ENCODE measurements at regions not wholly inside any gene's neighbourhood (a gene's known extent, or its start where the extent isn't known, plus 50 kb on each side); places are given as distances from the start of the nearest gene placed in this dataset.

DNA sequence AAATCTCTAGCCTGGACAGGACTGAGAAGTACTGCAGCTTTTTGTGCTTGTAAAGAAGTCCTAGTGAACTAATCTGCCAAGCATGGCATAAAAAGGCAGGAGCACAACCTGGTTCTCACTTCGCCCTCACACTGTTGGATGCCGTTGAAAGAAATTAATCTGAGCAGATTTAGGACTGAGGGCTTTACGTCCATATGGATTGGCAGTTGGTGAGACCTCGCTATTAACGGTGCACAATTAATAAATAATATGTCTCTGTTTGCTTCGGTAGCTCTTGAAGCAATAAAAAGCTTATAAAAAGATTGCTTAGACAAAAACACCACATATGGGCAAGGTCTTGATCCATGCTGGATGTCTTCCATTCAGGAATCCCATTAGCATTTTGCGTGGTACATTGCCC is 185.6 kb upstream of the EPHA7 start:
- DNase-seq = no peak

GRCh38 chr6:93592417-93592816 is 173.1 kb upstream of the EPHA7 start:
- no peak for DNase-seq

DNA sequence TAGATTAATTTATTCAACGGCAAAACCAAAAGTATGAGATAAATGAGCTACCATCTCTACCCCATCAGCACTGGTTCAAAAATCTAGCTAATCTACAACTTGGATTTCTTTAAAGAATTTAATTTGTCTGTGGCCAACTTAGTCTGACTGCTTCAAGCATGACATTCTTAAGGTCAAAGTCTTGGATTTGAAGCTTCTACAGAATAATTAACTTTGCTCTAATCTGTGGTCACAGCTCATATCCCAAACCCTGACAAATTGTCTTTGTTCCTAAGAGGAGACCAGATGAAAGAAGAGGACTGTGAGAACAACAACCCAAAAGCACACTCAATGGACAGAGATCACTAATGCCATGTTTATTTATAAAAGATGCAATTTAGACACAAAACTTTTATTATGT is 166.9 kb upstream of the EPHA7 start:
- DNase-seq = no peak

DNA sequence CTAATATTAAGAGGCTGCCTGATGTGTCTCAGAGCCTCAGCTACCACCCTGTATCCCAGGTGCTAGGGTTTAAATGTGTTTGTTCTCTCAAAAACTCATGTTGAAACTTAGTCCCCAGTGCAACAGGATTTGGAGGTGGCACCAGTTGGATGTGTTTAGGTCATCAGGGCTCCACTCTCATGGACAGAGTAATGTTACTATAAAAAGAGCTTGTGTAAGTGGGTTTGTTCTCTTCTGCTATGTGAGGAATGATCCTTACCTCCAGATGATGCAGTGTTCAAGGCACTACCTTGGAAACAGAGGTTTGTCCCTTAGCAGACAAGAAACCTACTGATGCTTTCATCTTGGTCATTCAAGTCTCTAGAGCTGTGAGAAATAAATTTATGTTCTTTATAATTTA is 164.9 kb upstream of the EPHA7 start:
- DNase-seq = no peak

- no peak for DNase-seq
These were observed 162.0 kb upstream of the EPHA7 start for GRCh38 chr6:93581371-93581770.

DNA sequence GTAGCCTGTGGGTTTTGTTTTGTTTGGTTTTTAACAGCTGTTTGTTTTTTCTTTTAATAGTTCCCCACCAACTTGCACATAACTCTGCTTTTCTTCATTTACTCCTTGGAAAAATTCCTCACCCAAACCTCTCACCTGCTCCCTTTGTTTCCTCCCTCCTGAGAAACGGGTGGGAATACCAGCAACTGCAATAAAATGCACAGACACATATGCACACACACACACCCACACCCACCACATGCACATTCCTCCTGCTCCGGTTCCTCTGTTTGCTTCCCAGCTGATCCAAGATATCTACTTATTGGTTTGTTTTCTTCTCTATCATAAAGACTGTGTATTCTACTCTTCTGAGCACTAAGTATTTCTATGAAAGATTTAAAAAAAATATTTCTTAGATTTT is 161.1 kb upstream of the EPHA7 start:
- no peak for DNase-seq

DNA sequence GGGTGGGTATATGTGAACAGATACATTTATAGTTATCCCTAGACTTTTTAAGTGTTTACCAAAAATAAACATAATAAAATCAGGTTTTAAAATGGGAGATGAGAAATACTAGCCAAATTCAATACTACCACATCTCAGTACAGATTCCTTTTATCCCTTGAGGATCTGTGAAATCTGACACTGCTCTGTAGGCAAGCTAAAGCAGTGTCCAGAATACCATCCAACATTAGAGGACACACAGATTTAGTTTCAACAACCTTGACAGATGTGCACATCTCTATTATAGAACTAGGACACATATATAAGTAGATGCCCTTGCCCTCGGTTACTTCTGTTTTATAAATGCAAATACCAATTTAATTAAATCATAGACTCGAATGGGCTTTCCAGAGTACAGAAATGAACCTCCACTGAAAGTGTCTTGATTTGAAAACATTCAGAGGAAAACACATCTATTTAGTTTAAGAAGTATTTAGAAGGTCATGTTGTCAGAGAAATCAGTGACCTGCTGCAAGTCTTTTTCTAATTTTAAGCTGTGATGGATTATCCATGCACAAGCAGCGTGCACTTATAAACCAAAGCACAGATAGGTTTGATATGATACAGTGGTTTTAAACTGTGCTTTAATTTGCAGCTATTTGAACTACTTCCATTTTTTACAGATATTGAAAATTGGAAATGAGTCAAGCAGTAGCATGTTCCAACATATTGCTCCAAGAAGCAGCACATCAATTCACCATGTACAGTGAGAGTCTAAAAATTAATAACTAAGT is 156.3 kb upstream of the EPHA7 start:
- DNase-seq = no peak

GRCh38 chr6:93574299-93574698 is 154.9 kb upstream of the EPHA7 start:
- DNase-seq = no peak

DNA sequence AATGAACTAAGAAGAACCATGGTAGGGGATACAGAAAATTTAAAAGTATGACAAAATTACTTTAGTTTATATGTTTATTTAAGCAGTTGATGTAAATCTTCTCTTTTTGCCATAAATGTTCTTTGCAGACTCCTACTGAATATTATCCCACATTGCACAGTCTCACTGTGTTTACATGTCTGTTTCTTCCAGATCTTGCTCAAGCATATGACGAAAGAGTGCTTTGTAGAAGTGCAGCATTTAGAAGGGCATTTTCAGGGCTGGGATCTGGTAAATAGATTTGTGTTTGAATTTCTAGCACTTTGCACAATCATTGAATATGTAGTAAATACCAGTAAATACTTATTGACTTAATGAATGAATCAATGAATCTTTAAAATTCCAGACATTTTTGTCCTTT is 152.0 kb upstream of the EPHA7 start:
- DNase-seq = no peak

GRCh38 chr6:93568169-93568568 is 148.8 kb upstream of the EPHA7 start:
- DNase-seq = no peak

GRCh38 chr6:93567164-93567563 is 147.8 kb upstream of the EPHA7 start:
- DNase-seq = no peak

DNA sequence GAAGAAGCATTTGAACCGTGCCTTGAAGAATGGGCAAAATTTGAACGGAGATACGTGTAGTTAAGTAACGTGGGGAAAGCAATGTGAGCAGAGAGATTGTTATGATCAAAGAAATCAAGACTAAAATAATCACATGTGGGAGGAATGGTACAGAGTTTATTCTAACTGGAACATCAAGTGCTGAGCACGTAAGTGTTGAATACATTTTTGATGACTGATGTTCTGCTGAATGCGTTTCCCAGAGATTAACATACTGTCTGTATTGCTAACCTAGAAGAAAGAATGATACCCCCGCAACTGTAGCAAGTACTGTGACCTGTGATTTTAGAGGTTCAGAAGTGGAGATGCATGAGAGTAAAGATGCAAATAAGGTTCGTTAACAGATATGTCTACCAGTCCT is 146.9 kb upstream of the EPHA7 start:
- DNase-seq = no peak

GRCh38 chr6:93562582-93562981 is 143.2 kb upstream of the EPHA7 start:
- no peak for DNase-seq

DNA sequence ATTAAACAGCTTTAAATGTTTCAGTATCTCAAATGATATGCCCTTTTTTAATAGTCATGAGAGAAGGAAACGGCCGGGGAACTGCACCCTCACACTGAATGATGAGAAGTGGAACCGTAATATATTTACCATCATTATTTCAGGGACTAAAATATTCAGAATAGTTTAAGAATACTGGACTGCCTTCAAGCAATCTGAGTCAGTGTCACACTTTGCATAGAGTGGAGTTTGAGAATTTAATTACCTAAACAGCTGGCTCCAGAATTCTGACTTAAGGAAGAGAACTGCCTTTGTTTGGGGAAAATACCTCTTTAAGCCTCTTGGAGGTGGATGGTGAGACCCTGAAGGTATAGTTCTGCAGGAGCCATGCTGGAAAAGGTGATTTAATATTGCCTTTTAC is 135.9 kb upstream of the EPHA7 start:
- DNase-seq = no peak

DNA sequence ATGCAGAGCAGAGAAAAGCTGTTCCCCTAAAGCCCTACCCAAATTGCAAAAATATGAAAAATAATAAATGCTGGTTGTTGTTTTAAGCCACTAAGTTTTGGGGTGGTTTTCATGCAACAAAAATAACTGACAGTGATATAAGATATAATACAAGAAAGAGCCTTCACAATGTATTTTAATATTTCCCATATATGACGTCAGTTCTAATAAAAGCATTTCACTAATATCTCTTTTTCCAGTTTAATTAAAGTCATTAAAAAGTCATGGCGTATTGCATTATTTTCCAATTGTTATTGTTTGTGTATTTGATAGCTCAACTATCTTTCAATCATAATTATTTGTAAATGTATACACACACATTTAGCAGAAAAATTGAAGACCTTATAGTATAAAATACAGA is 134.7 kb upstream of the EPHA7 start:
- no peak for DNase-seq

DNA sequence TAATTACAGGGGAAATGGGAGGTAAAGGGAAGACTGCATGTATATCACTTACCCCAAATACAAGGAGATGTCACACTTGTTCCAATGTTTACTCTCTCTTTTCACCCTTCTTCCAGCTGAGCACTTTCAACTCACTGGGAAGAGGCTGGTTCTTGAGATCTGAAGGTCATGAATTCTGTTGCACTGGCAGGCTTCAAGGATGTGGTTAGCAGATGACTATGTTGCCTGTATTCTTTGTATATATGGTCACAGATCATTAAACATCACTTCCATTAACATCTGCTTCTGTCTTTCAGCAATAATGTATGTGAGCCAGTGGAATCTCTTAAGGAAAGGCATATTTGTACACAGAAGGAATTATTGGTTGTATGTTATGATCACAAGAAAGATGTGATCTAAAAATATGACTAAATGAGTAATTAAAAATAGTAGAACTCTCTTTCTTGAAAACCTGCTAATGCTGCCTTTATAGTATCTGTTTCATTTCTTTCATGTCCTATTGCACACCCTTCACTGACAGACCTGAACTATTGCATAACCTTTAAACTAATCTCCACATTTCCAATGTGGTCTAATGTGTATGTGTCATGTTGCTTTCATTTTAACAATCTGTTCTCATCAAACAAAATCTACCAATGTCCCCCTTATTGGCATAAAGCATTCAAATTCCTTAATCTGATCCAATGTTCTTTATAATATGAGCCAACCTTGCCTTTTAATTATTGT is 131.4 kb upstream of the EPHA7 start:
- no peak for DNase-seq

DNA sequence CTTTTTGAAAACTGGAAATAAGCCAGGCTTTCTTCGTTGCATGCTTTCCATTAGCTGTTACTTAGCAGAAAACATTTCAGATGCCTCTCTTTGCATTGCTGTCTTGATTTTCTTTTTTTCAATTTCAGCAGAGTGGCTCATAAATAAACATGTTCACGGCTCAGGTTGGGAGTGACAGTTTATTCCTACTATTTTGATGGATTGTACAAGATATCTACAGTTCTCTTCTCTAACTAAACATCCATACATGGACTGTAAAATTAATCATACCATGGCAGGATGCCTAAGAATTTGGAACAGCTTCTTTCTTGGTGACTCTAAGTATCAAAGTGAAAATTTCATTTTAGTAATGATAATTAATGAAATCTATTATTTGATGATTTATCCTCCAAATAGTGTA is 130.5 kb upstream of the EPHA7 start:
- no peak for DNase-seq

- no peak for DNase-seq
These were observed 105.5 kb upstream of the EPHA7 start for GRCh38 chr6:93524671-93525451.

GRCh38 chr6:93523365-93523764 is 104.0 kb upstream of the EPHA7 start:
- no peak for DNase-seq

GRCh38 chr6:93516441-93516840 is 97.1 kb upstream of the EPHA7 start:
- DNase-seq = no peak

- DNase-seq = no peak
These were observed 96.4 kb upstream of the EPHA7 start for GRCh38 chr6:93515736-93516135.

GRCh38 chr6:93498713-93499112 is 79.4 kb upstream of the EPHA7 start:
- DNase-seq = no peak

DNA sequence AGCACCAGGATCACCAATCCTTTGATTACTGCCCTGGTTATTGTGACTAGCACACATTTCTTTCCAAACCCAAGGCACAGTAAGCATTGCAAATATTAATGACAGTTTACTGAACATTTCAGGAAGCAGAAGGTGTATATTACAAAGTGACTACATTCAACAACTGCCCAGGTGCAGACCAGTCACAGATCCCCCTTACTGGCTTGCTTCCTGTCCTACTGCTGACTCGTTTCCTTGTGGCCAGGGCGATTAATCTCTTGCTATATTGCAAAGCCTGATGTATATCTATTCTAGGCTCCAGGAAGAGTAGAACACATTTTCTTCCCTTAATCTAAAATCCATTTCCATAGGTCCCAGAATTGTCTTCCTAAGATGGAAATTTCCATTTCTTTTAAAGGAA is 77.2 kb upstream of the EPHA7 start:
- no peak for DNase-seq

GRCh38 chr6:93494057-93494456 is 74.7 kb upstream of the EPHA7 start:
- DNase-seq = no peak

Data from HCEC 1CT (cell line).